Hepatocyte (in vitro differentiated cells): ENCODE measurements at regions not wholly inside any gene's neighbourhood (a gene's known extent, or its start where the extent isn't known, plus 50 kb on each side); places are given as distances from the start of the nearest gene placed in this dataset.

ENCODE experiments used
- DNase-seq: peaks from one replicate; pipeline ENCODE4 v3.0.0-alpha.2; 2016; ENCODE audit warnings: low spot score
- H2AFZ ChIP-seq: fragments of 200-600 bp; sonication (generic); 2 replicates; pipeline ENCODE4 v1.6.0; 2016; ENCODE audit warnings: antibody characterized with exemption, mild to moderate bottlenecking
- H3K27ac ChIP-seq: fragments of 200-600 bp; sonication (generic); 2 replicates; pipeline ENCODE4 v1.5.1; 2016; ENCODE audit warnings: mild to moderate bottlenecking
- H3K27me3 ChIP-seq: fragments of 200-600 bp; sonication (generic); 2 replicates; pipeline ENCODE4 v1.6.1; 2016
- H3K36me3 ChIP-seq: fragments of 200-600 bp; sonication (generic); replicated peaks from 2 replicates; pipeline ENCODE4 v1.5.1; 2016; ENCODE audit warnings: low read depth; ENCODE audit not compliant: insufficient read depth
- H3K4me1 ChIP-seq: fragments of 200-600 bp; sonication (generic); 2 replicates; pipeline ENCODE4 v1.5.1; 2016; ENCODE audit warnings: mild to moderate bottlenecking, moderate library complexity; ENCODE audit not compliant: insufficient read depth
- H3K4me2 ChIP-seq: fragments of 200-600 bp; sonication (generic); 2 replicates; pipeline ENCODE4 v1.6.0; 2016
- H3K4me3 ChIP-seq: fragments of 200-600 bp; sonication (generic); 2 replicates; pipeline ENCODE4 v1.5.1; 2016; ENCODE audit warnings: mild to moderate bottlenecking
- H3K79me2 ChIP-seq: fragments of 200-600 bp; sonication (generic); 2 replicates; pipeline ENCODE4 v1.6.0; 2017; ENCODE audit warnings: mild to moderate bottlenecking
- H3K9me2 ChIP-seq: fragments of 200-600 bp; sonication (generic); replicated peaks from 2 replicates; pipeline ENCODE4 v1.6.0; 2017; ENCODE audit warnings: mild to moderate bottlenecking; ENCODE audit not compliant: insufficient read depth
- H3K9me3 ChIP-seq: fragments of 200-600 bp; sonication (generic); 2 replicates; pipeline ENCODE4 v1.5.1; 2016; ENCODE audit warnings: low read depth, mild to moderate bottlenecking
- H4K20me1 ChIP-seq: fragments of 200-600 bp; sonication (generic); 2 replicates; pipeline ENCODE4 v1.6.0; 2016; ENCODE audit warnings: mild to moderate bottlenecking; ENCODE audit not compliant: insufficient read depth, poor library complexity, severe bottlenecking
- CTCF ChIP-seq: fragments of 200-600 bp; sonication (generic); IDR thresholded peaks from 2 replicates; pipeline ENCODE4 v1.5.1; 2016; ENCODE audit warnings: antibody characterized with exemption, mild to moderate bottlenecking; ENCODE audit not compliant: poor library complexity
- EZH2 ChIP-seq: fragments of 200-600 bp; sonication (generic); IDR thresholded peaks from 2 replicates; pipeline ENCODE4 v1.6.1; 2016; ENCODE audit warnings: antibody characterized with exemption, mild to moderate bottlenecking, borderline replicate concordance
- EZH2phosphoT487 ChIP-seq: fragments of 200-600 bp; sonication (generic); IDR thresholded peaks from one replicate; pipeline ENCODE4 v1.6.1; 2018; ENCODE audit warnings: antibody characterized with exemption, mild to moderate bottlenecking, low read depth, moderate library complexity; ENCODE audit not compliant: unreplicated experiment, severe bottlenecking
- WGBS: methylation state at CpG from one replicate; pipeline ENCODE4 v1.1.6; 2016; ENCODE audit warnings: low lambda C conversion rate; ENCODE audit errors: missing lambda C conversion rate; 5-methylcytosine and 5-hydroxymethylcytosine counted together

DNA sequence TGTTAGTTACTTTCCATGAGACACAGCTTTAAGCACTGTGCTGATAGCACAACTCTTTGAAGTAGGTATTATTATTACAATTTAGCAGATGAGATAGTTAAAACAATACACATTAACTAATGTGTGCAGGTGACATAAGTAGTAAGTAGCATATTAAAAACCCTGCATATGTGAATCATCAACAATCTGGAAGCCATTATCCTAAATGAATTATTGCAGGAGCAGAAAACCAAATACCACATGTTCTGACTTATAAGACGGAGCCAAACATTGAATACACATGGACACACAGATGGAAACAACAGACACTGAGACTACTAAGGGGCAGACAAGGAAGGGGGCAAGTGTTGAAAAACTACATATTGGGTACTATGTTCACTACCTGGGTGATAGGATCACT, 300.3 kb upstream of the GULP1 start:
- Histone ChIP-seq H3K9me2 (no peaks in the 10 kb centered on the region), H4K20me1 (no peaks in the 10 kb centered on the region), H3K27ac (no peak overlapping the region), H3K27me3 (no peaks in the 10 kb centered on the region), H3K4me3 (no peak overlapping the region), H2AFZ (no peak overlapping the region), H3K36me3 (no peaks in the 10 kb centered on the region), H3K9me3 (no peaks in the 10 kb centered on the region), H3K4me1 (no peaks in the 10 kb centered on the region), H3K4me2 (no peak overlapping the region), H3K79me2 (no peaks in the 10 kb centered on the region)
- no peak for TF ChIP-seq EZH2
- no peak for TF ChIP-seq EZH2phosphoT487
- TF ChIP-seq CTCF: no peak
- 70% methylated on average over 1 of the region's 1 CpG for WGBS
- DNase-seq: no peak

- Histone ChIP-seq H3K79me2 (no peaks in the 10 kb centered on the region), H3K9me3 (no peaks in the 10 kb centered on the region), H2AFZ (no peak overlapping the region), H3K9me2 (no peaks in the 10 kb centered on the region), H3K27me3 (no peaks in the 10 kb centered on the region), H3K36me3 (no peaks in the 10 kb centered on the region), H3K4me3 (no peak overlapping the region), H4K20me1 (no peaks in the 10 kb centered on the region), H3K27ac (no peak overlapping the region), H3K4me1 (no peaks in the 10 kb centered on the region), H3K4me2 (no peak overlapping the region)
- WGBS: 70% methylated on average over 5 of the region's 5 CpGs
- DNase-seq: peak; percentile 33
- TF ChIP-seq EZH2phosphoT487 (no peak), CTCF (no peak), EZH2 (no peak)
Observed at GRCh38 chr2:187994464-187995331, 297.0 kb upstream of the GULP1 start.

DNA sequence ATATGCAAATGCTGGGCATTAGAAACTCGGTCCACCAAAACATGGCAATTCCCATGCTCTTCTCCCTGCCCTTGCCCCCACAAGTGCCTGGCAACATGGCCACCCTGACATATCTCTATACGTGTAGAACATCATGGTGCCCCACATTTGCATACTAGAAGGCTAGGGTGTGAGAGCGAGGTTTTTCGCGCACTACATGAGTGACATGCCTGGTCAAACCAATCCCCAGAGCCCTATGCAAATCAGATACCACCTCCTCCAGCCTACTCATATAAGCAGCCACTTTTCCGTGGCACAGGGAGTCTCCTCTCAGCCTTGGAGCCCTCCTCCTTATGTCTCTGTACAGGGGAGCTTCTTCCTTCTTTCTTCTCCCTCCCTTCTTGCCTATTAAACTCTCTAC, 296.1 kb upstream of the GULP1 start:
- Histone ChIP-seq H3K4me2 (no peak overlapping the region), H4K20me1 (no peaks in the 10 kb centered on the region)

More for the DNA sequence above, 296.1 kb upstream of the GULP1 start:
- no peak for DNase-seq
- Histone ChIP-seq H3K27me3 (no peaks in the 10 kb centered on the region), H3K9me3 (no peaks in the 10 kb centered on the region), H3K79me2 (no peaks in the 10 kb centered on the region), H2AFZ (no peak overlapping the region), H3K4me3 (no peak overlapping the region), H3K27ac (no peak overlapping the region), H3K4me1 (no peaks in the 10 kb centered on the region), H3K36me3 (no peaks in the 10 kb centered on the region), H3K9me2 (no peaks in the 10 kb centered on the region)
- WGBS: 73% methylated on average over 6 of the region's 6 CpGs
- no peak for TF ChIP-seq EZH2phosphoT487
- no peak for TF ChIP-seq EZH2
- no peak for TF ChIP-seq CTCF
